T47D (cell line): ENCODE measurements at regions not wholly inside any gene's neighbourhood (a gene's known extent, or its start where the extent isn't known, plus 50 kb on each side); places are given as distances from the start of the nearest gene placed in this dataset.

Source experiments
- DNase-seq, 2 experiments: peaks; one replicate each; pipeline versions ENCODE4 v3.0.0 to v3.0.0-alpha.2; 2011 to 2012; ENCODE audit warnings: low read depth in 1 of 2, low spot score in 1 of 2
- JUND ChIP-seq: IDR thresholded peaks from 2 replicates; pipeline ENCODE4 v1.6.1; 2012; ENCODE audit warnings: low read depth
- in situ Hi-C: cut with HindIII; loops from 2 replicates; pipeline ENCODE4 v1.10.0; 2016; ENCODE audit warnings: low sequenced_read_pairs, low pct_unique_long_range_greater_than_20kb

DNA sequence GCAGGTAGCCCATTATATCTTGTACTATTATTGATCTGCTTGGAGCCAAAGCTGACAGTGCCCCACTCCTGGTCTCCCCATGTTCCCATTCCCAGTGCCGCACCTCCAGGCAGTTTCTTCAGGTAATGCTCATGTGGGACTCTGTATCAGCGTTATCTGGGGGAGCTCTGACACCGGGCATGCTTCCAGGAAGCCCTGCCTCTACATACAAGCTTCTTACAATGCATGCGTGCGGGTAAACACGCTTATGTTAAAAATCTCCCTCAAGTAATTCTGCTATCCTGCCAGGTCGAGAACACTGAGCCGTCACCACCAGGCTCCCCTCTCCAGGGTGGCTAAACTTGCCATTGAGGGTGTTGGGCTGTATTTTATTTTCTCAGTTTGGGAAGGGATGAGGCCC is 61.6 kb upstream of the LBX1 start:
- in situ Hi-C loops: no loop called here
- DNase-seq: no peak
- no peak for TF ChIP-seq JUND

- TF ChIP-seq JUND: no peak
- DNase-seq: peak; percentile 49 to 80
- in situ Hi-C loops: no loop called here
Measured at GRCh38 chr10:101291331-101292193, 62.3 kb upstream of the LBX1 start.

GRCh38 chr10:101292194-101293006 is 61.6 kb upstream of the BTRC start:
- TF ChIP-seq JUND: no peak
- in situ Hi-C loops: no loop called here
- DNase-seq: no peak

DNA sequence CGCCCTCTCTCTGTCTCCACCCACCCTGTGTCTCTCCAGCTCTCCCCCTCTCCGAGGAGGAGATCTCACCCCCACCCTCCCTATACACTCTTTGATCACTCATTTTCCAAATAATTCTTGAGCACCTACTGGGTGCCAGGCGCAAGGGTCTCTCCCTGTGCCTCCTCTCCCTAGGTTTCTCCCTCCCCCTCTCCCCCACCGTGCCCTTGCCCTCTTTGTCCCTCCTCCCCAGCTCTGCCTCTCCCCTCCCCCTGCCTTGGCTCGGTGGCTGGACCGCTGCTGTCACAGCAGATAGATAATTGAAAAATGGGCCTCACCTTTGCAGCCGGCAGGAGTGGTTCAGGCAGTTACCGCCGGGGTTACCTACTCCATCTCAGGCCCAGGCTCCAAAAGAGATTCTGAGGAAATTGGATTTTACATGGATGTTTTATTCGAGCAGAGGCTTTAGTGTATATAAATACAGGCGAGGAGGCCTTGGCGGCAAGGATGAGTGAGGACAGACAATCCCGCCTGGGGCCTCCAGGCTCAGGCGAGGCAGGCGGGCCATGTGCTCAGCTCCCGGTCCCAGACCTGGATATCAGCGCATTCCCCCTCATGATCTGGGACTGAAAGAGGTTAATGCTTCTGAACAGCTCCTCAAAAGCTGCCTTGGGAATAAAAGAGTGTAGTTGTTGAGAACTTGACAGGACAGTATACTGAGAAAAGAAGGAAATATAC is 60.8 kb upstream of the BTRC start:
- no peak for DNase-seq
- TF ChIP-seq JUND: no peak
- in situ Hi-C loops: no loop called here

GRCh38 chr10:101294109-101294508 is 59.9 kb upstream of the BTRC start:
- no peak for TF ChIP-seq JUND
- in situ Hi-C loops: no loop called here
- DNase-seq: no peak

GRCh38 chr10:101295261-101295660 is 58.7 kb upstream of the BTRC start:
- TF ChIP-seq JUND: no peak
- DNase-seq: no peak
- in situ Hi-C loops: no loop called here

GRCh38 chr10:101297901-101298486 is 56.0 kb upstream of the BTRC start:
- in situ Hi-C loops: no loop called here
- peak; percentile 77 to 87 for DNase-seq
- TF ChIP-seq JUND: no peak

DNA sequence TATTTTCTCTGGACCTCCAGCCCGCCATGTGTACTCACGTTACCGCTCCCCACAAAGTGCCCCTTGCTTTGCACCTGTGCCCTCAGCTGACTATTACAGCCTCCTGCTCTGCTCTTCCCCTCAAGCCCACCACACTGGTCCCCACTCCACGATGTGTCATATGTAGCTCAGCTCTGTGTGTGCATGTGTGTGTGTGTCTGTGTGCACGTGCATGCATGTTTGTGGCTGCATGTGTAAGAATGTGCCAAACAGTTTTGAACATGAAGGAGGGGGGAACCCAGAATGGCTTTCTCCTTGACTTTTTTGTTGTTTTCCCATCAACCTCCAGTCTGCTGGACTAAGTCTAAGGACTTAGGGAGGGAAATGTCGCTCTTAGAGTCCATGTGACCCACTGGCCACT is 54.8 kb upstream of the BTRC start:
- no peak for DNase-seq
- in situ Hi-C loops: no loop called here
- no peak for TF ChIP-seq JUND

GRCh38 chr10:101301111-101301731 is 52.7 kb upstream of the BTRC start:
- peak; percentile 81 to 88 for DNase-seq
- no peak for TF ChIP-seq JUND
- in situ Hi-C loops: no loop called here

DNA sequence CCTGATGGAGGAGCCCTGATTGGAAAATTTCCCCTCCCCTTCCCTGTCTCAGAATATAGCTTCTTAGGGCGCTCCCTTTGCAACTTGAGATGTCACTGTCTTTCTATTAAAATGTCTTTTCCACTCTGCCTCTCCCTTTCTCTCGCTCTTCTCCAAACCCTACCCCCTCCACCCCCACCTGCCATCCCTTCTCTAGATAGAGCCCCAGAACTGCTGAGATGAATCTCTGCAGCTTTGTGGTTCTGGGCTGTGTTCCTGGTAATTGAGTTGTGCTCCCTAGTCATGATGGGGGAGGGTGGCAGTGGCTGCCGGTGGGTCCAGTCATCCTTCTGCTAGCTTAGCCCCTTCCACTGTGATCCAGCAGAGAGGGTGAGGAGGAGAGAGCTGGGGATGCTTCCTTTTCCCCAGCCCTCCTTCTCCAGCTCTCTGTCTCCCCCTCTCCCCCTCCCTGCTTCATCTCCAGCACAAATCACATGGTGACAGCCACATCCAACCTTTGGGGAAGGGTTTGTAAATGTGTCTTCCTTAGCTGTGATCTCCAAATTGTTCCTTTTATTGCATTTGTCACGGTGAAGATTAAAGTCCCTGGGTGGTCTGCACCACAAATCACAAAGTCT is 50.8 kb upstream of the BTRC start:
- in situ Hi-C loops: no loop called here
- no peak for TF ChIP-seq JUND
- no peak for DNase-seq
